GM12873 (cell line): ENCODE measurements at regions not wholly inside any gene's neighbourhood (a gene's known extent, or its start where the extent isn't known, plus 50 kb on each side); places are given as distances from the start of the nearest gene placed in this dataset.

Source experiments
- CTCF ChIP-seq: IDR thresholded peaks from 2 replicates; pipeline ENCODE4 v1.5.1; 2012; ENCODE audit warnings: low read depth, mild to moderate bottlenecking, moderate library complexity, low read length, control low read depth; ENCODE audit not compliant: insufficient read depth; ENCODE audit errors: missing control alignments

GRCh38 chr13:105625691-105626090 lies 909.8 kb downstream of the EFNB2 start:
- no peak for TF ChIP-seq CTCF

- TF ChIP-seq CTCF: no peak
Observed at GRCh38 chr13:105616333-105617075, 919.0 kb downstream of the EFNB2 start.

GRCh38 chr13:105612541-105612940 lies 922.9 kb downstream of the EFNB2 start:
- no peak for TF ChIP-seq CTCF

- TF ChIP-seq CTCF: no peak
Observed at GRCh38 chr13:105611424-105611823, 924.0 kb downstream of the EFNB2 start.

GRCh38 chr13:105608104-105608503 lies 927.4 kb downstream of the EFNB2 start:
- TF ChIP-seq CTCF: no peak

- TF ChIP-seq CTCF: no peak
Observed at GRCh38 chr13:105607426-105607825, 928.0 kb downstream of the EFNB2 start.

- no peak for TF ChIP-seq CTCF
Observed at GRCh38 chr13:105607016-105607415, 928.4 kb downstream of the EFNB2 start.
